ENCODE measurements at regions not wholly inside any gene's neighbourhood (a gene's known extent, or its start where the extent isn't known, plus 50 kb on each side); places are given as distances from the start of the nearest gene placed in this dataset.

- TF ChIP-seq CTCF (IDR thresholded peaks at IDR 0.05) (no peak), REST (IDR thresholded peaks at IDR 0.05; ENCODE audit: insufficient read depth in 1 of 2, low read depth in 2 of 2, low read length in 1 of 2) (no peak)
Observed at GRCh38 chr5:57532513-57533497, 50.2 kb upstream of the ACTBL2 start.

Measured in Panc1 (cell line).